ENCODE measurements at regions not wholly inside any gene's neighbourhood (a gene's known extent, or its start where the extent isn't known, plus 50 kb on each side); places are given as distances from the start of the nearest gene placed in this dataset.

DNA sequence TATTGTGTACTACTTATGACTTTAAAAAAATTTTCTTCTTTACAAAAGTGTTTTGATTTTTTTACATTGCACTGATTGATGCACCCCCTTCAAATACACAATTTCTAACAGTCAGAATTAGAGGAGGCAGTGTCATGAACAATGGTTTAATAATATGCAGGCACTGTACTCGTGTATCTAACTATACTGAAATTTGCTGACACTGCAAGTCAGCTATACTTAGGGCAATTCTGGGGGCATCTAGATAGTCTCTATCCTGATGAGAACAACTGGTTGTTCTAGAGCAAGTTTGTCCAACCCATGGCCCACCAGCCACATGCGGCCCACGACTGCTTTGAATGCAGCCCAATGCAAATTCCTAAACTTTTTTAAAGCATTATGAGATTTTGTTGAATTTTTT lies 375.6 kb downstream of the BCKDHB start:
- DNase-seq (ENCODE audit: low read depth): no peak
- FAIRE-seq: no peak
- no peaks in the 10 kb centered on the region for H3K36me3 ChIP-seq (ENCODE audit: control insufficient read depth, insufficient read depth, low read length)
- TF ChIP-seq, protein P1, sequence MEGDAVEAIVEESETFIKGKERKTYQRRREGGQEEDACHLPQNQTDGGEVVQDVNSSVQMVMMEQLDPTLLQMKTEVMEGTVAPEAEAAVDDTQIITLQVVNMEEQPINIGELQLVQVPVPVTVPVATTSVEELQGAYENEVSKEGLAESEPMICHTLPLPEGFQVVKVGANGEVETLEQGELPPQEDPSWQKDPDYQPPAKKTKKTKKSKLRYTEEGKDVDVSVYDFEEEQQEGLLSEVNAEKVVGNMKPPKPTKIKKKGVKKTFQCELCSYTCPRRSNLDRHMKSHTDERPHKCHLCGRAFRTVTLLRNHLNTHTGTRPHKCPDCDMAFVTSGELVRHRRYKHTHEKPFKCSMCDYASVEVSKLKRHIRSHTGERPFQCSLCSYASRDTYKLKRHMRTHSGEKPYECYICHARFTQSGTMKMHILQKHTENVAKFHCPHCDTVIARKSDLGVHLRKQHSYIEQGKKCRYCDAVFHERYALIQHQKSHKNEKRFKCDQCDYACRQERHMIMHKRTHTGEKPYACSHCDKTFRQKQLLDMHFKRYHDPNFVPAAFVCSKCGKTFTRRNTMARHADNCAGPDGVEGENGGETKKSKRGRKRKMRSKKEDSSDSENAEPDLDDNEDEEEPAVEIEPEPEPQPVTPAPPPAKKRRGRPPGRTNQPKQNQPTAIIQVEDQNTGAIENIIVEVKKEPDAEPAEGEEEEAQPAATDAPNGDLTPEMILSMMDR (IDR thresholded peaks at IDR 0.05; ENCODE audit: insufficient read depth, low read length, severe bottlenecking): no peak
- H3K27me3 ChIP-seq (ENCODE audit: control insufficient read depth, insufficient read depth, low read length): no peaks in the 10 kb centered on the region
- no peak overlapping the region for H3K4me3 ChIP-seq (ENCODE audit: low read depth, low read length)

DNA sequence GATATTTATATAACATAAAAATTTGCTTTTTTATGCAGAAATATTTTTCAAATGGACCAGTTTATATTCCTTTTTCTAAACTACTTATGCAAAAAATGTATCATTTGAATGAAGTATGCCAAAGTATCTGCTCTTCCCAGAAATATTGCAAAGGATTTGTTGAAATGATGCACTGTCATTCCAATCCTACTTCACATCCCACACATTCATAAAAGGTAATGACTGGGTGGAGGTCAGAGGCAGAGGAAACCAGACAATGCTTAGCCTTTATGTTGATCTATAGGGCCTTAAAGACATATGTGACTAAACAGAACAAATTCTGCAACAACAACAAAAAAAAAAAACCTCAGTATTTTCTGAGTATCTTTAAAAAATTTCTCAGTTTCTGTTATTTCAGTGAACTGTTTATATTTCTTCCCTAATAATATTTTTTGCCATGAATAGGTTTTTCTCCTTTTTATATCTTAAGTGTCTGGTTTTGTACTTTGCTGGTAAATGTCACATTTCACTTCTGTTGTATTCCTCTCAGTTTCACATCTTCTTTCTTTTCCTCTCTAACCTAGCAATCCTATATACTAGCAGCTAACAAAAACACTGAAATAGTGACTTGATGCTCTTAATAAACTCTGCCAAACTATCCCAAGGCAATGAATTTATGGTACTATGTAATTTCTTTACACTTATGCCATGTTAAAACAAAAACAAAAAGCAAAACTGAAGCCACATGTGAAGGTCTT lies 374.1 kb downstream of the BCKDHB start:
- Histone ChIP-seq H3K27me3 (ENCODE audit: control insufficient read depth, insufficient read depth, low read length) (no peaks in the 10 kb centered on the region), H3K36me3 (ENCODE audit: control insufficient read depth, insufficient read depth, low read length) (no peaks in the 10 kb centered on the region), H3K4me3 (ENCODE audit: low read depth, low read length) (no peak overlapping the region)
- TF ChIP-seq, protein P1 (IDR thresholded peaks at IDR 0.05; ENCODE audit: insufficient read depth, low read length, severe bottlenecking): no peak
- DNase-seq (ENCODE audit: low read depth) (no peak), FAIRE-seq (no peak)

DNA sequence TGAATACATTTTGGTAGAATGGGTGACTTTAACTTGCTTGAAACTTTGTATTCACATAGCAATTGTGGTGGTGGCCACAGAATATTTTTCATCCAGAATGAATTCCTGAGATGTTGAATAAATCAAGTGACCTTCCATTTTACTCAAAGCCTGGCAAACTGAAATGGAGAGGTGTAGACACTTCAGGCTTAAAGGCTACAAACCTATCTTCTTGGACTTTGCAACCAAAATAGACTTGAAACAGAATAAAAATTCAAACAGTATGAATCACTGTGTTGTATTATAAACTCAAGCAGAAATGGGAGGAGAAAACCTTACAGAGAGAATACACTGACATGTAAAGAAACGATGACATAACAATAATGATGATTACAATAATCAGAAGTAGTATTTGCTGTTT lies 371.6 kb downstream of the BCKDHB start:
- DNase-seq (ENCODE audit: low read depth) (no peak), FAIRE-seq (no peak)
- Histone ChIP-seq H3K36me3 (ENCODE audit: control insufficient read depth, insufficient read depth, low read length) (no peaks in the 10 kb centered on the region), H3K4me3 (ENCODE audit: low read depth, low read length) (no peak overlapping the region), H3K27me3 (ENCODE audit: control insufficient read depth, insufficient read depth, low read length) (no peaks in the 10 kb centered on the region)
- TF ChIP-seq, protein P1 (IDR thresholded peaks at IDR 0.05; ENCODE audit: insufficient read depth, low read length, severe bottlenecking): no peak

DNA sequence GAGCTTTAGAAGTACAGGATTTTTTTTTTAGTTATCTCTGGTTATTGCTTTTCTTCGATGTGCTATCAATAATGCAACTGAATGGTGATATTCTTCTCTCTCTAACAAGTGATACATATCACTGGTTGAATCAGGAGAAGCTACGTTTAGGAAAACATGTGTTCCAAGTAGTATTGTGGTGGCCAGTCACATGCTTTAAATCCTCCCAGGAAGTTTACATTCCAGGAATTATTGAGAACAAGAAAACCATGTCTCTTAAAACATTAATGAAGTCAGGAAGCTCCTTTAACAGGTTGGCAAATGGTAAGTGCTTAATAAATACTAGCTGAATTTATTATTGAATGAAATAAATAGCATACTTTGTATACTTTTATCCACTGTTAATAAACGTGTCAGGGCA lies 371.1 kb downstream of the BCKDHB start:
- no peak for DNase-seq (ENCODE audit: low read depth)
- no peak overlapping the region for H3K4me3 ChIP-seq (ENCODE audit: low read depth, low read length)
- TF ChIP-seq, protein P1 (IDR thresholded peaks at IDR 0.05; ENCODE audit: insufficient read depth, low read length, severe bottlenecking): no peak
- H3K27me3 ChIP-seq (ENCODE audit: control insufficient read depth, insufficient read depth, low read length): no peaks in the 10 kb centered on the region
- H3K36me3 ChIP-seq (ENCODE audit: control insufficient read depth, insufficient read depth, low read length): no peaks in the 10 kb centered on the region
- FAIRE-seq: no peak

DNA sequence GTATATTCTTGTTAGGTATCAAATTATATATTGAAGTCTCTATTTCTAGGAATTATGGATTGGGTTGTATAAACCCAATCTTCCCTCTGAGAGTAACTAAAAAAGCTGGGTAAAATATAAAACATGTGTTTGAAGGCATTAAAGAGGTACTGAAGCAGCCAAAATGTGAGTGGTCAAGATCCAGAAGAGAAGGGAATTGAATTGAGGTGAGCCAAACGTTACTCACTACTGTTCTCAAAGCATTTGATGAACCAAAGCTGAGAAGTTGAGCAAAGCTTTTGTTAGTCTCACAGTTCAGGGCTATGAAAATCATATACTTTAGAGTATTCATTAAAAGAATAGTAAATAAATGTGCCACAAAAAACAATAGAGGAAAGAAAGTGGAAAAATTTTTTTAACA lies 365.8 kb downstream of the BCKDHB start:
- Histone ChIP-seq H3K4me3 (ENCODE audit: low read depth, low read length) (no peak overlapping the region), H3K27me3 (ENCODE audit: control insufficient read depth, insufficient read depth, low read length) (no peaks in the 10 kb centered on the region), H3K36me3 (ENCODE audit: control insufficient read depth, insufficient read depth, low read length) (no peaks in the 10 kb centered on the region)
- FAIRE-seq: no peak
- TF ChIP-seq, protein P1 (IDR thresholded peaks at IDR 0.05; ENCODE audit: insufficient read depth, low read length, severe bottlenecking): no peak
- DNase-seq (ENCODE audit: low read depth): no peak

GRCh38 chr6:80469977-80470376 lies 363.5 kb downstream of the BCKDHB start:
- Histone ChIP-seq H3K4me3 (ENCODE audit: low read depth, low read length) (no peak overlapping the region), H3K36me3 (ENCODE audit: control insufficient read depth, insufficient read depth, low read length) (no peaks in the 10 kb centered on the region), H3K27me3 (ENCODE audit: control insufficient read depth, insufficient read depth, low read length) (no peaks in the 10 kb centered on the region)
- DNase-seq (ENCODE audit: low read depth) (no peak), FAIRE-seq (no peak)
- TF ChIP-seq, protein P1 (IDR thresholded peaks at IDR 0.05; ENCODE audit: insufficient read depth, low read length, severe bottlenecking): no peak
